ENCODE measurements at regions not wholly inside any gene's neighbourhood (a gene's known extent, or its start where the extent isn't known, plus 50 kb on each side); places are given as distances from the start of the nearest gene placed in this dataset.
"Not testable (repeated sequence)": the region's sequence is repeated elsewhere in the genome, so short reads cannot be mapped to it uniquely, and the experiment has no call there.

DNA sequence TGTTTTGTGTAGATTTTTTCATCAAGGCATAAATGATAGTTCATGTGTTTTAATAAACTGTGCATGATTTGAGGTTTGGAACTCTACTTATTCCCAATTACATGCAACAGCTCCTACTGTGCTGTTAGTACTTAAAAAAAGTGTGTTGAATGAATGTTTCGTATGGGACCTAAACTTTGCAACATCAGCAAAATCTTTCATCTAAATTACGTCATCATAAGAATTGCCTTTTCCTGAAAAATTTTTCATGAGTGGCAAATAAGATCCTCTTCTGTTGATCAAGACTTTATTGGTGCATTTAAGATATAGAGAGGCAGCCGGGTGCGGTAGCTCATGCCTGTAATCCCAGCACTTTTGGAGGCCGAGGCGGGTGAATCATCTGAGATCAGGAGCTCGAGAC, 826.1 kb downstream of the SEMA5A start:
- Histone ChIP-seq H3K9me3 (ENCODE audit: insufficient read depth, low read depth, low read length) (no peaks in the 10 kb centered on the region), H3K36me3 (ENCODE audit: insufficient read depth, low read depth, low read length) (no peaks in the 10 kb centered on the region), H3K4me3 (ENCODE audit: low read length) (no peak overlapping the region), H3K9ac (ENCODE audit: low read depth, low read length) (no peak overlapping the region), H3K27me3 (ENCODE audit: insufficient read depth, low read length) (no peaks in the 10 kb centered on the region), H3K27ac (ENCODE audit: low read length) (no peak overlapping the region), H3K4me1 (ENCODE audit: insufficient read depth, low read length) (no peaks in the 10 kb centered on the region)

DNA sequence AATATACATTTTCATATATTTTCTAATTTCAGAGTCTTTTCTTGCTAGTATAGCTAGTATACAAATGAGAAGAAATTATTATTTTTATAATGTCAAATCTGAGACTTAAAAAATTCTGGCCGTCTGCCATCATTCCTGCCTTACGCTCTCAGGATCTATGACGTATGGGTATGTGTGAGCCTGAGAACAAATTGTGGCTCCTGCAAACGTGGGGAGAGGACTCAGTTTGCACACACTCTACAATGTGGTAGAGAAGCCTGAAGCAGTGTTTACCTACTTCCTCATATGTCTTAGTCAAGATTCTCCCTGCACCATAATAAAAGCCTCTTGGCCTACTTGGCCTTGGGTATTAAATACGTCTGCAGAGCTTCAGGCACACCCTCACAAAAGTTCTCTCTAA, 825.4 kb downstream of the SEMA5A start:
- no peak overlapping the region for H3K27ac ChIP-seq (ENCODE audit: low read length)

DNA sequence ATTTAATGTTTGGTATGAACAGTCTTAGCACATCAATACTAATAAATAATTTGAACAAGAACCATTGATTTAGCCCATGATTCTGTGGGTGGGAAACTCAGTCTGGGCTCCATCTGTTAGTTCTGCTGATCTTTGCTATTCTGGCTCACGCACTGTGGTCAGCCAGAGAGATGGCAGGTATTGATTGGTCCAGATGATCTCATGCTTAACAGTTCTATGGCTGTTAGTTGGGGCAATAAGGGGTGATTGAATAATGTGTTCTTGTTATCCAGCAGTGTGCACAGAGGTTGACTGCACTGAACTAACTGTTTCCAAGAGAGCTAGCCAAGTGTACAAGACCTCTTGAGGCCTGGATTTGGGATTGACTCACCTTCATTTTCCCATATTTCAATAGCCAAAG, 824.3 kb downstream of the SEMA5A start:
- H3K9ac ChIP-seq (ENCODE audit: low read depth, low read length), result no peak overlapping the region
- H3K27ac ChIP-seq (ENCODE audit: low read length), result no peak overlapping the region
- H3K4me1 ChIP-seq (ENCODE audit: insufficient read depth, low read length), result no peaks in the 10 kb centered on the region
- H3K36me3 ChIP-seq (ENCODE audit: insufficient read depth, low read depth, low read length), result no peaks in the 10 kb centered on the region
- no peak overlapping the region for H3K4me3 ChIP-seq (ENCODE audit: low read length)
- no peaks in the 10 kb centered on the region for H3K9me3 ChIP-seq (ENCODE audit: insufficient read depth, low read depth, low read length)
- H3K27me3 ChIP-seq (ENCODE audit: insufficient read depth, low read length), result no peaks in the 10 kb centered on the region

More for the DNA sequence above, 825.4 kb downstream of the SEMA5A start:
- no peaks in the 10 kb centered on the region for H3K36me3 ChIP-seq (ENCODE audit: insufficient read depth, low read depth, low read length)
- no peaks in the 10 kb centered on the region for H3K9me3 ChIP-seq (ENCODE audit: insufficient read depth, low read depth, low read length)
- no peak overlapping the region for H3K4me3 ChIP-seq (ENCODE audit: low read length)
- no peak overlapping the region for H3K9ac ChIP-seq (ENCODE audit: low read depth, low read length)
- H3K27me3 ChIP-seq (ENCODE audit: insufficient read depth, low read length), result no peaks in the 10 kb centered on the region
- no peaks in the 10 kb centered on the region for H3K4me1 ChIP-seq (ENCODE audit: insufficient read depth, low read length)

DNA sequence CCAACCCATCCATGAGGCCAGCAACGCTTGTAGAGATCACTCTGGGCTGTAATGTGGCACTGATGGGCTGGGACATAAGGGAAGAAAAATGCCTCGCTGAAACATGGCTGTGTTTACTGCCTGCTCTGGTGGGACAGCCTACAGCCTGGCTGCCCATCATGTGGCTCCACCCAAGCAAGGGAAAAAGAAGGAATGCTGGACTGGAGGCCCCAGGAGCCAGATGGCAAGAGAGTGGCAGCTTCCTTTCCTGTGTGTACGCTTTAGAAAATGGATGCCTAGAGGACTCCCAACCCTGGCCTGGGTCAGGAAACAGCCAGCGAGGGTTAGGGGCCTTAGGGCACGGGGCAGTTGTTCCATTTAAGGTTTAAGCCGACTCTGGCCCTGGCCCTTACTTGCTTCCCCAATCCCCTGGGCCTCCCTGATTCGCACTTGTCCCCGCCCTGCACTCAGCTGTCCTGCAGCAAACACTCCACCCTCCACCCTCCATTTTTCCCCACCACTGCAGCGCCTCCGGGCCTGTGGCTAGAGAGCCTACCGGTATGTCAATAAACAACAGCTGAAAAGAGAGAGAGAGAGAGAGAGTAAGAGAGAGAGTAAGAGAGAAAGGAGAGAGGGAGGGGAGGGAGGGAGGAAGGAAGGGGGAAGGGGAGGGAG, 819.4 kb downstream of the SEMA5A start:
- Histone ChIP-seq H3K9me3 (ENCODE audit: insufficient read depth, low read depth, low read length) (peaks cover 10% of the 10 kb centered on the region; the same call in 1 of the 2 replicates), H3K27ac (ENCODE audit: low read length) (no peak overlapping the region), H3K4me3 (ENCODE audit: low read length) (no peak overlapping the region), H3K36me3 (ENCODE audit: insufficient read depth, low read depth, low read length) (no peaks in the 10 kb centered on the region), H3K27me3 (ENCODE audit: insufficient read depth, low read length) (no peaks in the 10 kb centered on the region), H3K4me1 (ENCODE audit: insufficient read depth, low read length) (no peaks in the 10 kb centered on the region), H3K9ac (ENCODE audit: low read depth, low read length) (no peak overlapping the region)

DNA sequence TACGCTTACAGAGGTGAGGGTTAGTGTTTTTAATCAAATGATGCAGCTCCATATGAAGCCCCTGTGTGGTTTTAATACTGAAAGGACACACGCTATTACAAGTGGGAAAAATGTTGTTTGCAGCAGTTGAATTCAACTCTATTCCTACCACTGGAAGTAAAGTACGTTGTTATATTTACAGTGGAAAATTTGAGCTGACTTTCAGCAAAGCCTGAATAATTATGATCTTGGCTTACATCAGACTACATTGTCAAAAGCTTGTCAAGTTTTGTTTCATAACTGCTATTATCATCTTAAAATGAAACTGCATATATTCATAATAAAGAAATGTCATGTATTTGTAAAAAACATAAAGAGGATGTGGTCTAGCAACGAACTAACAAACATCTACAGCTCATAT, 818.5 kb downstream of the SEMA5A start:
- Histone ChIP-seq H3K9me3 (ENCODE audit: insufficient read depth, low read depth, low read length) (peaks cover 10% of the 10 kb centered on the region; the same call in 1 of the 2 replicates), H3K27me3 (ENCODE audit: insufficient read depth, low read length) (no peaks in the 10 kb centered on the region), H3K4me1 (ENCODE audit: insufficient read depth, low read length) (no peaks in the 10 kb centered on the region), H3K9ac (ENCODE audit: low read depth, low read length) (no peak overlapping the region), H3K4me3 (ENCODE audit: low read length) (no peak overlapping the region), H3K27ac (ENCODE audit: low read length) (no peak overlapping the region), H3K36me3 (ENCODE audit: insufficient read depth, low read depth, low read length) (no peaks in the 10 kb centered on the region)

DNA sequence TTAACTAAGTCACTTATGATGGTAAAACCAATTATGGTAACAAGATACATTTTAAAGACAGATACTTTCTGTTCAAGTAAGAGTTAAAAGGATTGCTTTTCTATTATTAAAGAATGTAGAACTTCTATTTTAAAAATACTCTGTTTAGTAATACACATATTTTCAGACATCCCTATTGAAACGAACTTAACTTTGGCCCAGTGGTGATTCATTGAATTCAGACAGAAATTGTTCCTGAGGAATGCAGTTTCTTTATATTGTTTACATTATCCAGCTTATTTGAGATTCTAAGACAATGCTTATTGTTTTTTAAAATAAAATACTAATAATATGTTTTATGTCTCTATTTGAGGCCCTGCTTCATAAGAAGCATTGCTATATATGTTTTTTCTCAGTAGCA, 816.4 kb downstream of the SEMA5A start:
- H3K9me3 ChIP-seq (ENCODE audit: insufficient read depth, low read depth, low read length), result peaks cover 10% of the 10 kb centered on the region; the same call in 1 of the 2 replicates
- no peak overlapping the region for H3K27ac ChIP-seq (ENCODE audit: low read length)
- H3K4me1 ChIP-seq (ENCODE audit: insufficient read depth, low read length), result no peaks in the 10 kb centered on the region

DNA sequence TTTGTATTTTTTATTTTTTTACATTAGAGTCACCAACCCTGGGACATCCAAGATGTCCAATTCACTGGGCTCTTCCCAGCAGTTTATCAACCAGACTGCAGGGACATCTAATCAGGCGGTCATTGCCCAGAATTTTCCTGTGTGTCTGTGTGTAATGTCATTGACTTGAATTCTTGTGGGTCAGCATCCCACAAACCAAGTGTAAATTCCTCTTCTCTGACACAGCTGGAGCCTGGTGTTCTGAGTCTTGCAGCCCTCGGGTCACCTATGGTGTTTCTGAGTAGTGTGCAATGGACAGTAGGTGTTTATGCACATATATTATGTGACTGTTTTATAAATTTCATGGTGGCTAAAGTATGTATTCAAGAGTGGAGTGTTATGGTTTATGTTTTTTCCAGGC, 815.7 kb downstream of the SEMA5A start:
- Histone ChIP-seq H3K9me3 (ENCODE audit: insufficient read depth, low read depth, low read length) (peaks cover 10% of the 10 kb centered on the region; the same call in 1 of the 2 replicates), H3K4me1 (ENCODE audit: insufficient read depth, low read length) (no peaks in the 10 kb centered on the region), H3K27ac (ENCODE audit: low read length) (no peak overlapping the region), H3K27me3 (ENCODE audit: insufficient read depth, low read length) (no peaks in the 10 kb centered on the region), H3K9ac (ENCODE audit: low read depth, low read length) (no peak overlapping the region), H3K4me3 (ENCODE audit: low read length) (no peak overlapping the region), H3K36me3 (ENCODE audit: insufficient read depth, low read depth, low read length) (no peaks in the 10 kb centered on the region)

More for the DNA sequence above, 816.4 kb downstream of the SEMA5A start:
- H3K4me3 ChIP-seq (ENCODE audit: low read length), result no peak overlapping the region
- H3K9ac ChIP-seq (ENCODE audit: low read depth, low read length), result no peak overlapping the region
- H3K36me3 ChIP-seq (ENCODE audit: insufficient read depth, low read depth, low read length), result no peaks in the 10 kb centered on the region
- H3K27me3 ChIP-seq (ENCODE audit: insufficient read depth, low read length), result no peaks in the 10 kb centered on the region

DNA sequence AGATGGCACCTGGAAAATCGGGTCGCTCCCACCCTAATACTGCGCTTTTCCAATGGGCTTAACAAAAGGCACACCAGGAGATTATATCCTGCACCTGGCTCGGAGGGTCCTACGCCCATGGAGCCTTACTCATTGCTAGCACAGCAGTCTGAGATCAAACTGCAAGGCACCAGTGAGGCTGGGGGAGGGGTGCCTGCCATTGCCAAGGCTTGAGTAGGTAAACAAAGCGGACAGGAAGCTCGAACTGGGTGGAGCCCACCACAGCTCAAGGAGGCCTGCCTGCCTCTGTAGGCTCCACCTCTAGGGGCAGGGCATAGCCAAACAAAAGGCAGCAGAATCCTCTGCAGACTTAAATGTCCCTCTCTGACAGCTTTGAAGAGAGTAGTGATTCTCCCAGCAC, 814.8 kb downstream of the SEMA5A start:
- not testable (repeated sequence) for H3K27me3 ChIP-seq (ENCODE audit: insufficient read depth, low read length); H3K27ac ChIP-seq (ENCODE audit: low read length); H3K4me3 ChIP-seq (ENCODE audit: low read length)

DNA sequence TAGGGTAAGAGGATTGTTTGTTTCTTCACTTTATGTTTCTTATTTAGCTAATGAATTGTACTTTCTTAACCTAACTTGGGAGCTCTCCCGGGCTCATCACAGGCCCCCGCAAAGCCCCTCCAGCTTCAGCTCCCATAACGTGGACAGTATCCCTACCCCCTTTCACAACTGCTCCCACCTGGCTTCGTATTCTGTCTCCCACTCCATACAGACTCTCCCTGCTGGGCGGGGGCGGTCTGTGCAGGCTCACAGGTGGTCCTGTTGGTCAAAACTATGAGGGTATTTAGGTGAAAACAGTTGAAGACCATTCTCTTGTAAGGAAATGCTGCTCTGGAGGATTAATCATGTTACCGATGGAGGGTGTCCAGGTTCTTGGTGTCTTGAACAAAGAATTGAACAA, 805.3 kb downstream of the SEMA5A start:
- H3K27ac ChIP-seq (ENCODE audit: low read length), result no peak overlapping the region
- no peaks in the 10 kb centered on the region for H3K4me1 ChIP-seq (ENCODE audit: insufficient read depth, low read length)

More for the DNA sequence above, 814.8 kb downstream of the SEMA5A start:
- H3K4me1 ChIP-seq (ENCODE audit: insufficient read depth, low read length); H3K9ac ChIP-seq (ENCODE audit: low read depth, low read length); H3K9me3 ChIP-seq (ENCODE audit: insufficient read depth, low read depth, low read length); H3K36me3 ChIP-seq (ENCODE audit: insufficient read depth, low read depth, low read length): not testable (repeated sequence)

DNA sequence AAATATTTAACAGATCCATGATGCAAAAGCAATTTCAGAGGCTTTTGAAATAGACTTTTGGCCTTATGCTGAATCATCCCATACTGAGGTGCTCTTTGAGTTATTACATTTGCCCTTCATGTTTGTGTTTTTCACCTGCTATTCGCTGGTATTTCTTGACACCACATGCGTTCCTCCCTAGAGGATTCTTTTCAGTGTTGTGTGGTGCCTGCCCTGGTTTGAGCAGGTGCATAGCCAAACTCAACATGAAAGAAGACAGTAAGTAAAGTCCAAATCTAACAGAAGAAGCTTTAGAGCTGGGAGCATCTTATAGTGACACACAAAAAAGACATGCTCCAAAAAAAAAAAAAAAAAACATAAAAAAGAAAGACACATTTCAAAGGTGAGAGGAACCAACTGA, 796.3 kb downstream of the SEMA5A start:
- Histone ChIP-seq H3K27ac (ENCODE audit: low read length) (no peak overlapping the region), H3K36me3 (ENCODE audit: insufficient read depth, low read depth, low read length) (no peaks in the 10 kb centered on the region), H3K27me3 (ENCODE audit: insufficient read depth, low read length) (no peaks in the 10 kb centered on the region), H3K4me1 (ENCODE audit: insufficient read depth, low read length) (no peaks in the 10 kb centered on the region), H3K4me3 (ENCODE audit: low read length) (no peak overlapping the region), H3K9ac (ENCODE audit: low read depth, low read length) (no peak overlapping the region), H3K9me3 (ENCODE audit: insufficient read depth, low read depth, low read length) (no peaks in the 10 kb centered on the region)

More for the DNA sequence above, 805.3 kb downstream of the SEMA5A start:
- no peaks in the 10 kb centered on the region for H3K36me3 ChIP-seq (ENCODE audit: insufficient read depth, low read depth, low read length)
- H3K9ac ChIP-seq (ENCODE audit: low read depth, low read length), result no peak overlapping the region
- H3K9me3 ChIP-seq (ENCODE audit: insufficient read depth, low read depth, low read length), result no peaks in the 10 kb centered on the region
- no peak overlapping the region for H3K4me3 ChIP-seq (ENCODE audit: low read length)
- H3K27me3 ChIP-seq (ENCODE audit: insufficient read depth, low read length), result no peaks in the 10 kb centered on the region

DNA sequence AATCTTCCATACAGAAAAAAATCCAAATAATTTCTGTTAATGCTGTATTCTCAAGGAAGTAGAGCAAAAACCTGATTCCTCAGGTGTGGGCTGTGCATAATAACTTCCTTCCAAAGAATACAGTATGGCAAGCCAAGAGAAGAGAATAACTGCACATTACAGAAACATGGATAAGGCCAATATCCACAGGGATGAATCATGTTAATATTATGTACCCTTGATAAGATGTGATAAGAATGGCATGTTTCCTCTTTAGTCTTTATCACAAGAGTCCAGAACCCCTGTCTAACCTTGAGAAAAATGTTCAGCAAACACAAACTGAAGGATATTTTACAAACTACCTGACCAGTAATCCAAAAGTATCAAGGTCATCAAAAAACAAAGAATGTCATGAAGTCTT, 795.8 kb downstream of the SEMA5A start:
- Histone ChIP-seq H3K9me3 (ENCODE audit: insufficient read depth, low read depth, low read length) (no peaks in the 10 kb centered on the region), H3K4me1 (ENCODE audit: insufficient read depth, low read length) (no peaks in the 10 kb centered on the region), H3K27ac (ENCODE audit: low read length) (no peak overlapping the region), H3K4me3 (ENCODE audit: low read length) (no peak overlapping the region), H3K9ac (ENCODE audit: low read depth, low read length) (no peak overlapping the region), H3K36me3 (ENCODE audit: insufficient read depth, low read depth, low read length) (no peaks in the 10 kb centered on the region), H3K27me3 (ENCODE audit: insufficient read depth, low read length) (no peaks in the 10 kb centered on the region)

DNA sequence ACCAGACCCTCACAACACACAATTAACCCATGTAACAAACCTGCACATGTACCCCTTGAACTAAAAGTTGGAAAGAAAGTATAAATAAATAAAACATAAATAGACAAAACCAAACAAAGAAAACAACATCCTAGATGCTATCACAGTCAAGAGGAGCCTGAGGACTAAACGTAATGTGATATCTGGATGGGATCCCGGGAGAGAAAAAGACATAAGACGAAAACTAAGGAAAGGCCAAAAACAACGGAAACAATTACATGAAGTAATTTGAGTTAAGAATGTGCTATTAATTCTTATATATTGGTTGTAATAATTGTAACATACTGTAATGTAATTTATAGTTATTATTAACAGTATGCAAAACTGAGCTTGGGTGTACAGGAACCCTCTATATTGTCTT, 793.9 kb downstream of the SEMA5A start:
- Histone ChIP-seq H3K4me1 (ENCODE audit: insufficient read depth, low read length) (no peaks in the 10 kb centered on the region), H3K9ac (ENCODE audit: low read depth, low read length) (no peak overlapping the region), H3K36me3 (ENCODE audit: insufficient read depth, low read depth, low read length) (no peaks in the 10 kb centered on the region), H3K27ac (ENCODE audit: low read length) (no peak overlapping the region), H3K4me3 (ENCODE audit: low read length) (no peak overlapping the region), H3K9me3 (ENCODE audit: insufficient read depth, low read depth, low read length) (no peaks in the 10 kb centered on the region), H3K27me3 (ENCODE audit: insufficient read depth, low read length) (no peaks in the 10 kb centered on the region)
